ENCODE measurements at regions not wholly inside any gene's neighbourhood (a gene's known extent, or its start where the extent isn't known, plus 50 kb on each side); places are given as distances from the start of the nearest gene placed in this dataset.

- TF ChIP-seq POLR2AphosphoS5 (IDR thresholded peaks at IDR 0.05; ENCODE audit: low read depth, low read length) (no peak), TAF1 (IDR thresholded peaks at IDR 0.05; ENCODE audit: low read depth, low read length) (no peak), POLR2A (IDR thresholded peaks at IDR 0.05; ENCODE audit: low read depth, low read length) (no peak), POU2F2 (IDR thresholded peaks at IDR 0.05; ENCODE audit: low read depth, low read length) (no peak), SPI1 (IDR thresholded peaks at IDR 0.05; ENCODE audit: low read depth, low read length) (no peak)
These were observed 536.7 kb upstream of the MMS22L start for GRCh38 chr6:97819710-97820109.
